GM18907 (cell line): ENCODE measurements at regions not wholly inside any gene's neighbourhood (a gene's known extent, or its start where the extent isn't known, plus 50 kb on each side); places are given as distances from the start of the nearest gene placed in this dataset.
"Not testable (repeated sequence)": the region's sequence is repeated elsewhere in the genome, so short reads cannot be mapped to it uniquely, and the experiment has no call there.

Source experiments
- ATAC-seq: cut with Tn5 transposase; IDR thresholded peaks from one replicate; pipeline ENCODE4 v1.9.1; 2021; ENCODE audit warnings: mild to moderate bottlenecking, moderate library complexity; ENCODE audit not compliant: unreplicated experiment

DNA sequence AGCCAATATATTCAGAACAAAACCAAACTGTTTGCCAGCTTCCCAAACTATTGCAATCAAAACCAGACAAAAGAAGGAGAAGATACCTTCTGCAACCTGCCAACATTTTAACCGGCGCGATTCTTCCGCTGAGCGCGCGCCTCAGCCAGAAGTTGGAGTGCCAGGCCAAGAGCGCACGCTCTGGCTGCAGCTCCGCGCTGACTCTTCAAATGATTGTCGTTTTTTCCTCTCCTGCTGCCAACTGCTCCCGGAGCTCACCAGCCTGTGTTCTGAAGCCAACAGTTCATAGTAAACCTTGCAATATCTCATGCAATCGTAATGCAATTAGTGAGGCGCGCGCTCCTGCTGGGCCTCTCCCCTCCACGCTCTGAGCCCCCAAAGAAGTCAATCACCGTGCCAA is 259.7 kb upstream of the MGMT start:
- no peak for ATAC-seq

DNA sequence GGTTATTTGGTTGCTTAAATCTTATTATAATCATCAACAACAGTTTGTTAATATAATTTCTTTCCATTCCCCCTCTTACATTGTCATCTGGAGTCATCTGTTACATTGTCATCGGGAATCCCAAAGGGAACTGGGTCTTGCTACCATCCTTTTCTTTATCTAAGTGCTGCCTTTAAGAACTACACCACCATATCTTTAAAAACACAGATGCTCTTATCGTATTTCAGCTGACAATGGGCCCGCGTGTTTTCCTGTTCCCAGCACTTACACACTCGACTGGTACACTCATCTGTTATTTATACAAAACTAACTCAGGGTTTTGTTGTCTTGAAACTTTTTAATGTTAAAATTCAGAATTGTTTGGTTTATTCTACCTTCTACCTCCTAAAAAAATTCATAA is 256.2 kb upstream of the MGMT start:
- ATAC-seq, result no peak

DNA sequence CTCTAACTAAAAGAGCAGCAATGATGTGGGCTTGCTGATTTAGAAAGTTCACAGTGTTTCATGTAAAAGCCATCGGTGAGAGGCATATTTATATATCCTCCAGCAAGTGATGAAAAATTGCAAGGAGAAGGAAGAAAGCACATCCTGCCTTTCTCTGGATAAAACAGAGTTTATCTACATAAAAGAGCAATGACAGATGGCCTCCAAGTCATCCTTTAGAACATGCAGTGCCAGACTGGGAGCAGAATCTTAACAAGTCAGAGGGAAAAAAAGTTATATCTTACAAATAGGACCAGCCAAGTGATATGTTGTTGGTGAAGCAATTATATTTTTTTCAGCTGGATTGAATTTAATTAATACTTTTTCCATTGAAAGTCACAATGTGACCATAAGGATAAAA is 253.8 kb upstream of the MGMT start:
- no peak for ATAC-seq

DNA sequence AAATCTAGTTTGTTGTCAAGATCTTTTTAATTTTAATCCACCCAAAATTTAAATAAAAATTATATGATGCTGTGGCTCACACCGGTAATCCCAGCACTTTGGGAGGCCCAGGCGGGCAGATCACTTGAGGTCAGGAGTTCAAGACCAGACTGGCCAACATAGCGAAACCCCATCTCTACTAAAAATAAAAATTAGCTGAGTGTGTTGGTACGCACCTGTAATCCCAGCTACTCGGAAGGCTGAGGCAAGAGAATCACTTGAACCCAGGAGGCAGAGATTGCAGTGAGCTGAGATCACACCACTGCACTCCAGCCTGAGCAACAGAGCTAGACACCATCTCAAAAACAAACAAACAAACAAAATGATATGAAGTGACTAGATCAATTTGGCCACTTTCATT is 253.0 kb upstream of the MGMT start:
- ATAC-seq, result not testable (repeated sequence)

DNA sequence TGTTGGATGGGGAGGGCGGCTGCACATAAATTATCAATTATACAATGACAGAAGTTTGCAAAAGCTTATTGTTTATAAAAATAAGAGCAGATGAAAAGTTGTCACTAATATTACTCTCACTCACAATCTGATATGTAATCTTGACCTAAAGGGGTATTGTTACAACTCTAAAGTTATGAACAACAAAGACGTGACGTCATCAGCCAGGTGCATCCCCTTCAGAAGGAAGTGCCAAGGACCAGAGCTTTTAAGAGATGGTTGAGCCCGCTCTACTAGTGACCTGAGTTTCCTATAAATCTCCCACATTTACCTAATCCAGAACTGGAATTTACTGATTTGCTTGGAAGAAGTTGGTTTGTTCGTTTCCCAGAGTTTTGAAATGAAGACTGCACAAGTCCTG is 247.7 kb upstream of the MGMT start:
- no peak for ATAC-seq

DNA sequence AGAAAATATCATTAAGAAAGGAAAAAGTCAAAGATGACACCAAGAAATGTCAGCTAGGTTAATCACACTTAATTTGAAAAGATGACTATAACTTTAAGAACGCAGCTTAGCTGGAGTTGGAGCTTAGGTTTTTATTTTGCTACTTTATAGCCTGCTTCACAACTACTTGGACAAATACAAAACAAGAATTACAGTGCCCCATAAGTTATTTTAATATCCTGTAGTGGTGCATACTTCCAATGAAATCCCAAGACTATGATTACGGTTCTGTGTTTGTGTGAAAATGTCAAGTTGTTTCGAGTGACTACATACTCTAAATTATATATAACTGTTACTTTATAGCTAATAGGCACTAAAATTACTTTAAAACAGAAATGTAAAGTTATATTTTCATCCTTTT is 244.6 kb upstream of the MGMT start:
- no peak for ATAC-seq

DNA sequence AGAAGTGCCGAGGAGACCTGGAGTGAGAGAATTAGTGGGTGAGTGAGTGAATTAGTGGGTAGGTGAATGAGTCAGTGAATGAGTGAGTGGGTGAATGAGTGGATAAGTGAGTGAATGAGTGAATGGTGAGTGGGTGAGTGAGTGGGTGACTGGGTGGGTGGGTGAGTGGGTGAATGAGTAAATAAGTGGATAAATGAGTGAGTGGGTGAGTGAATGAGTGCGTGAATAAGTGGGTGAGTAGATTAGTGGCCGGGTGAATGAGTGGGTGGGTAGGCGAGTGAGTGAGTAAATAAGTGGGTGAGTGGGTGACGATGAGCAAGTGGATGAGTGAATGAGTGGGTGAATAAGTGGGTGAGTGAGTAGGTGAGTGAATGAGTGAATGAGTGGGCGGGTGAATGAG is 243.7 kb upstream of the MGMT start:
- no peak for ATAC-seq

DNA sequence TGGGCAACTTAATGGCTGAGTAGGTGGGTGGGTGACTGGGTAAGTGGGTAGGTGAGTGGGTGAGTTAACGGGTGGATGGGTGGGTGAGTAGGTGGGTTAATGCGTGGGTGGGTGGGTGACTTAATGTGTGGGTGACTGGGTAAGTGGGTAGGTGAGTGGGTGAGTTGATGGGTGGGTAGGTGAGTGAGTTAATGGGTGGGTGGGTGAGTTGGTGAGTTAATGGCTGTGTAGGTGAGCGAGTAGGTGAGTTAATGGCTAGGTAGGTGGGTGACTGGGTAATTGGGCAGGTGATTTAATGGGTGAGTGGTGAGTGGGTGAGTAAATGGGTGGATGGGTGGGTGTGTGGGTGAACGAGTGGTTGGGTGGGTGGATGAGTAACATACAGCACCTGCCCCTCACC is 243.0 kb upstream of the MGMT start:
- no peak for ATAC-seq

DNA sequence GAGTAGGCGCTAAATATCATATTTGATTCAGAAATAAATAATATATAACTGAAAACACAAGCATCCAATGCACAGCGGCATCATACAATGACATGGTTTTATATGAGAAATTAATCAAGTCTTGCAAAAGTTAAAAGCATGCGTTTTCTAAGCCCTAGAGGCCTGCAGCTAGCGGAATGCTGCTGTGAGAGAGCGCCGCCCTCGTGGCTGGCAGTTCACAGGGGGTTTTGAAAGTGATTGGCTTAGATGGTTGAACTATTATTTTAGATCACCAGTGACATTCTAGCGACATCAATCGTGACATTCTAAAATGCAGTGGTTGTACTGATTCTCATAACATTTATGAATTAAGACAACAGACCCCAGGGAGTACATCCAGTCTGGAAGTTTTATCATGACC is 235.2 kb upstream of the MGMT start:
- ATAC-seq, result no peak

DNA sequence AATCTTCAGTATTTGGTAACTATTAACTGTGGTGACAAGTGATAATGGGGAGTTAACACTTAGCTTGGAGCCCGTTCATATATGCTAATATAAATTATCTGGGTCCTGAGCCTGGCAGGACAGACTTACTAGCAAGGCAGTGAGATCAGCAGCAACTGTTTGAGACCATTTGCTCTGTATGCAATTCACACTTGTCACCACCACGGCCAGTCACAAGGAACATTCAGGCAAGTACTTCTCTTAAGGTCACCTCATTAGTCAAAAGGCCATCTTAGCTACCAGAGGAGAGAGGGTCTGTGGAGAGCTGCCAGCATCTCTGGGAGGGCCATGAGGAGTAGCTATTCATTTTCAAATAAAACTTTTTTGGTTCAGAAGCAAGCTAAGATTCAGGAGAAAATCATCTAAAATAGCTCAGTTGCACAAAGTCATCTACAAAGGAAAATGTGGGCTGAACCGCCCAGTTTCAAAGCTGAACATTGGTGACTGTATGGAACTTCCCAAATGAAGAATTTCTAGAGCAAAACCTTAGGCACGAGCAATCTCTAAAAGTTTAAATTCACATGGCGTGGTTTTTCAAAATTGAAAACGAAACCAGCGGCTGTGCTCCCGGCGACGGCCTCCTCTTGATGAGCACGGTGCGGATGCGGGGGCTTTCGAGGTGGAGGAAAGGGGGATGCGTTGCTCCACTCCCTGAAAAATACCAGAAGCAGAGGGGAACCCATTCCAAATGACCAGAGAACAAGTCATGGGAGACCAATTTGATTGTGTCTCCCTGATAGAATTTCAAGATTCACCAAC is 233.5 kb upstream of the MGMT start:
- no peak for ATAC-seq

DNA sequence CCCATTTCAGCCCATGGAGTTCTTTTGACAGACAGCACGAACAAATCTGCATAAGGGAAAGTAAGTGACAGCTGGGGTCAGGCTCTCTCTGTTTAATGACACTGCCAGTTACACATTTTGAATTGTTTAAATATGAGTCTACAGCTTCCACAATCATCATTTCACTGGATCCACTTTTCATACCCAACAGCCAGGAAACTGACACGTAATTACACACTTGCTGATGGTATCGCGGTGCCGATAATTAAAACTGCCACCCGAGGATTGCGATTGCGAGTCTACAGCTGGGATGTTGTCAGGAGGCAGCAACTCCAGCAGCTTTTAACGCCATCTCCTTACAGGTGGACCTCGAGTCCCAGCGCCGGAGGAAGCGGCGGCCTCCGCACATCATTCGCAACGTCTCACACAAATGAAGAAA is 230.8 kb upstream of the MGMT start:
- no peak for ATAC-seq

DNA sequence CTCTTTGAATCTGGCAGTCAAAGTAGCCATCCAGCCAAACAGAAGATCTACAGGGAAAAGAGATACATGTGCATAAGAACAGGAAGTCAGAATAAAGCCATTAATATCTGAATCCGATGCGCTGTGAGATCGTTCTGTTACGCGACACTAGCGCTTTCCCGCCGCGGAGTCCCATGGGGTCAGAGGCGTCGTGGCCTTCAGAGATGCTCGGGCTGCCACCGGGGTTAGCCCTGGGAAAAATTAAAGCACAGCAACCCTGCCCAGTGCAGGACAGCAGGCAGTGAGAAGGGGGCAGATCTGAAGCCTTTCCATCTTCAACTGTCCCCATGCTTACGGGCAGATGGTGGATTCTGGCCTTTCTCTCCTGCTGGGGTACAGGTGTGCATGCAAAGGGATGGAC is 225.6 kb upstream of the MGMT start:
- ATAC-seq, result no peak

DNA sequence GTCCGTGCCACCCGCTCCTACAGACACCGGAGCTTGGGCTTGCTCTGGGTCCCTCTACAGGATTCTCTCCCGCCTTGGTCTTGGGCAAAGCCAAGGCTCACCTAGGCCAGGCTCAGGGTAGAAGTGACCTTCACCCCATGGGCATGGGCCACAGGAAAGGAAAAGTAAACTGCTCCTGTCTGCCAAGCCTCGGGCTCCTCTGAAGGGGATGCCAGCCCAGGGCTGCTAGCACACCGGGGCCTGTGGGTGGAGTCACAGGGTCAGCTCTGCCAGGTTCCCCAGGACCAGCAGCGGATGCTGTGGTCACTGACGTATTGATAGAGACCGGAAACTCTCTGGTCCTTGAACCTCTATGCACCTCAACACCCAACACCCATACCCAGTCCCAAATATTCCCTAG is 222.7 kb upstream of the MGMT start:
- no peak for ATAC-seq

DNA sequence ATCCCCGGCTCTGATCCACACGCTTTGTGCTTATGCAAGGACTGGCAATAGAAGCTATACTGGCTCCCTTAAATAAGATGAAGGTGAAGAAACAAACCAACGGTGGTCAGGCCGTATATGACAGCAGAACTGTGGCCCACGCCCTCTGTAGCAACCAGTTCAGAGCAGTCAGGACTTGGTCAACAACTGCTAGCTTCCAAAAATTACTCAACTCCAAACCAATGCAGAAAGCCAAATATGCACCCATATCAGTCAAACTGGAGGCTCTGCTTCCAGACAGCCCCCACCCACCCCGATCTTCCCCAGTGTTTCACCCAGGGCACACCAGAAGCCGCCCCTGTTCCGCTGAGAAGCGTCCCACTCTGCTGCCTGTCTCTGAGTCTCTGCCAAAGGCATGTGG is 222.3 kb upstream of the MGMT start:
- no peak for ATAC-seq

DNA sequence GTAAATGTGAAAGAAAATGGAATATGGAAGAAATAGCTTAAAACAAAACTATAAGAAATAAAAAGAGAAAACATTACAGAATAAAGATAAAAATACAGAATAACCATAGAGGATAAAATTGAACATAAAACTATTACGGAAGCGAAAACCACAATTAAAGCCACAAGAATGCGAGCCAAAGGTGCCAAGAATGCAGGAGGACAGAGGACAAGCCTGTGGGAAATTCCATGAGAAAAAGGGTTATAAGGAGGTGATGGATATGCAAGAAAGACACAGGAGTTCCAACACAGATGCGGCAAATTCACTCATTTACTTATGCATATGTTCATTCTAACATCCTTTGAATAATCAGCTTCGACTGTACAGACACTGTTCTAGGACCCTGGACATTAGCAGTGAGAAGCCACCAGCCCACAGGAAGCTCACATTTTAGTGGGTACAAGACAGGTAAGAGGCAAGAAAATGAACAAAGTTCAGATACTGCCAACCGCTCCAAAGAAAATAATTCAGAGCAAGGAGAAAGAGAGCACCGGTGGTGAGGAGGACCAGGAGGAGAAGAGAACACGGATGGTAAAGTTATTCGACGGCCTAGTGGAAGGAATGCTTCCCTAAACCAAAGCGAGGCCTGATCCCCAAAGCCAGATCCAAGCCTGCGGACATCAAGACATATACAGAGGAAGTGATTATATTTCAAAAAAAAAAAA is 213.7 kb upstream of the MGMT start:
- ATAC-seq, result no peak

DNA sequence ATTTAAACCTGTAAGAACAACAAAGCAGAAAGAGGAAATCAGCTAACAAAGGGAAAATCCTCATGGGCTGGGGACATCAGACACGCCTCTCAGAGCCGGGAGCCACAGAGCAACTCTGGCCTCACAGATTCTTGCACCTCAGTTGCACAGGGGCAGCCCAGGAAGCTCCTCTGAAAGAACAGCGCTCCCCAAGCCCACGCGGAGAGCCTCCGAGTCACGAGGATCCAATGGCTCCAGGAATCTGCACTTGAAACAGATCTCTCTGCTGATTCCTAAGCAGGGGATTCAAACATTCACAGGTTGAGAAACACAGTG is 213.2 kb upstream of the MGMT start:
- ATAC-seq, result no peak

DNA sequence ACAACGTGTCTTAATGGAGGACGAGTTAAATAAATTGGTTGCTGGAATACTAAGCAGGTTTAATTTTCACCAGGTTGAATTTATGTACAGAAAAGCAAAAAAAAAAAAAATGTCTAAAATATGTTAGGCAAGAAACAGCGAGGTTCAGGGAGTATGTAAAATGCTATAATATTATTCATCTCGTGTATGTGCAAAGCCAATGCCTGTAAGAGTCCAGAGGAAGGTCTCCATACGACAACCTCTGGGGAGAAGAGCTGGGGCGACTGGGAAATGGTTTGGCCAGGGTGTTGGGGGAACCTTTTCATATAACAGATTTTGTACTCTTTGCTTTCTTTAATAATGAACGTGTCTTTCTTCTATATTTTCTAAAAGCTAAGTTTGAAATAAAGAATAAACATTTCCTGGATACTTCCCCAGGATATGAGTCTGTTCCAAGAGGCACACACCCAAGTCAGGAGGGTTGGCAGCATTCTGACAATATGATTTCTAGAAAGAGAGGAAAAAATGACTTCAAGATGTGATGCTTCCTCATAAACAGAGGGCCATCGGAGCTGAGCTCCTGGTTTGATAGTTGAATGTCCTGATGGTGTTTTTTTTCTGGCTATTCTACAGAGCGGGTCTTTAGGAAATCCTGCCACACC is 208.6 kb upstream of the MGMT start:
- ATAC-seq, result no peak

DNA sequence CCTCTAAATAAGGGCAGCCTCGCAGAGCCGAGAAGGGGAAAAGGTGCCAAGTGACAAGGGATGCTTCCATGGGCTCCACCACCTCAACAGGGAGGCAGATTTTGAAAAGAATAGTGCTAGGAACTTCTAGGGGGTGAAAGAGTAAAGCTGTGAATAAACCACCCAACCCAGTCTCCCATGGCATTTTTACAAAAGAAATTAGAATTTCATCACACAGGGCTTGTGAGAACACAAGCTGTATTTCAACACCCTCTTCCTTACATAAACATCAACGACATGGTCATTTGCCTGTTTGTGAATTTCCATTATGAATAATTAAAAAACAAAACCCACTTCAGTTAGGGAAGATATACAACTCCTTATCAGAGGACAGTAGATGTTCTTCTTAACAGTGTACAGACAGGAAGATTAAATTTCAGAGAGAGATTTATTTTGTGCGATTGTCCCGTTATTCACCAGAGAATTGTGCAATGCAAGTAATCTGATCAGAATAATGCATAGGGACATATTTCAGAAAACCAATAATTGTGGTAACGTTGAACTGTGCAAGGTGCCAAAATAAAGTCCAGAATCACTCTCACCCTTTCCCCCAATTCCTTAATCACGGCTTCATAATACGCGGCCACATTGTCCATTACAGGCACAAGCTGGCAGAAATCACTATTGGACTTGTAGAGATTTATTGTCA is 207.8 kb upstream of the MGMT start:
- no peak for ATAC-seq

DNA sequence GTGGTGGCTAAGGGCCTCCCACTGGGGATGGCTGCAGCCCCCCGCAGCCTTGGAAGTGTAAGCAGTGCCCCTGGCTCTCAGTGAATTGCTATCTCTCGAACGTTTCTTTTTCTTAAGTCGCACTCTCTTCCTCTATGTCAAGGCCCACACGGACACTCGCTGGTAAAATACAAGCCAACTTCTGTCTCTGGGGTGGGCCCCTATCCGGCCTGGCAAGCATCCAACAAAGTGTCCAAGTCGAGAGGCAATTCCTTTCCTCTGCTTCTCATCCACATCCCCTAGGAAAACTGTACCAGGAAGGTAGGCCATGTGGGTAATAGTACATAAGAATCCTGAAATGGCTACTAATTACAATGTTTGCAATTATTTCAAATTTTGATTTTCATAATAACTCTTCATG is 194.9 kb upstream of the MGMT start:
- no peak for ATAC-seq

DNA sequence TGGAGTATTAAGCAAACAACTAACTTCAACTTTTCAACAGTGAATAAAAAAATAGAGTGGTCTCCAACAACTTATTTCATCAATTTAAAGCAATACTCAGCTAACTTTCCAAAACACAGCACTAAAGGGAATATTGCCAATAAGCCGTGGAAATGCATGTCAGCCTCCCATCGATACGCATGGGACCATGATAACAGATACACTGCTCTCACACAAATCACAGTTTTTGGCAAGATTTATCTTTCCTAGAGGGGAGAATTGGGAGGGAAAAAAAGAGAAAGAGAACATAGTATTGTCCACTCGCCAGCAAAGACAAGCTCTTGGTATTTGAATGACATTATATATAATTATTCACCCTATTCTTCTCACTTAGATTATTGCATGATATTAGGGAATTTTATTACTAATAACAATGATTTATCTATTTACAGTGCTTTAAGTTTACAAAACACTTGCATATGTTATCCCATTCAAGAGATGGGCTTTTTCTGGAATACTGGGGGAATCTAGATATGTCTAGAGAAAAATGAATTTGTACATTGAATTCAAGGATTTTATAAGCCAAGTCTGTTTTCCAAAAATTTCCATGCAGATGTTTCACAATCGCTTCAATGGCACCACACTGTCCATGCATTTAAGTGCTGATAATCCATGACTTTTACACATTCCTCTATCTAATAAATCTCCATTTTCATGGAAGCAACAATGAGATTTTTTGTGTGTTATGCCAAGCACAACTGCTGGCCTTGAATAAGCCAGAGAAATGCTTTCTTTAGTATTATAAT is 194.0 kb upstream of the MGMT start:
- ATAC-seq, result no peak

DNA sequence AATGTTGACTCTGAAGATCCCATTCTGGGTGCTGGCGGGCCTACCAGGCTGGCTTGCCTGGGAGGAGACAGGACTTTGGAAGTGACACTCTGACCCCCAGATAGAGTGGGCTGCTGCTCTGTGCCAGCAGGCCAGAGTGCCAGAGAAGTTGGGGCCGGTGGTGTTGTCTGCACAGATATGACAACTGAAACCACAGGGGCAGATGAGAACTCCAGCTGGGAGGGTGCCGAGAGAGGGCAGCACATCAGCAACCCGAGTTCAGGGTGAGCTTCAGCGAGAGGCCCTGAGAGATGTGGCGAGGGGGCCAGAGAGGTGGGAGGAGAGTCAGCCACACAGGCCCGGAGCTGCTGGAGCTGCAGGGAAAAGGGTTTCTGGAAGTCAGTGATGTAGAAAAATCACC is 193.2 kb upstream of the MGMT start:
- no peak for ATAC-seq
